ENCODE measurements at regions not wholly inside any gene's neighbourhood (a gene's known extent, or its start where the extent isn't known, plus 50 kb on each side); places are given as distances from the start of the nearest gene placed in this dataset.

DNA sequence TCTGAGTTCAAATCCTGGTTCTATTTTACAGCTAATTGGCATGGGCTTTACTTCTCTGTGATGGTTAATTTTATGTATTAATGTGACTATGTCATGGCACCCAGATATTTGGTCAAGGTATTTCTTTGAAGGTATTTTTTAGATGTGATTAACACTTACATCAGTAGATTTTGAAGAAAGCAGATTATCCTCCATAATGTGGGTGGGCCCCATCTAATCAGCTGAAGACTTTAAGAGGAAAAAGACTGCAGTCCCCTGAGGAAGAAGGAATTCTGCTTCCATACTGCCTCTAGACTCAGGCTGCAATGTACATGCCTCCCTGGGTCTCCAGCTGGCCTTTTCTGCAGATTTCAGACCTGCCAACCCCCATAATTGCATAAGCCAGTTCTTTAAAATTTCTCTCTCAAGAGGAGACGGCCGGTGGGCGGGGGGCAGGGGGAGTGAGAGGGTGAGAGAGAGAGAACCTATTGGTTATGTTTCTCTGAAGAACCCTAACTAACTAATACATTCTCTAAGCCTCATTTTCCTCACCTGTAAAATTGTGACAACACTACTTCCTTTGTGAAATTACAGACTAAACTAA, 338.2 kb upstream of the PRDM1 start:
- Histone ChIP-seq H3K9me3 (no peaks in the 10 kb centered on the region), H3K27ac (no peak overlapping the region), H3K4me3 (no peak overlapping the region), H3K27me3 (no peaks in the 10 kb centered on the region), H3K4me1 (no peaks in the 10 kb centered on the region), H3K36me3 (ENCODE audit: low read depth, missing control alignments) (no peaks in the 10 kb centered on the region)
- DNase-seq, result no peak
- TF ChIP-seq, protein P1, sequence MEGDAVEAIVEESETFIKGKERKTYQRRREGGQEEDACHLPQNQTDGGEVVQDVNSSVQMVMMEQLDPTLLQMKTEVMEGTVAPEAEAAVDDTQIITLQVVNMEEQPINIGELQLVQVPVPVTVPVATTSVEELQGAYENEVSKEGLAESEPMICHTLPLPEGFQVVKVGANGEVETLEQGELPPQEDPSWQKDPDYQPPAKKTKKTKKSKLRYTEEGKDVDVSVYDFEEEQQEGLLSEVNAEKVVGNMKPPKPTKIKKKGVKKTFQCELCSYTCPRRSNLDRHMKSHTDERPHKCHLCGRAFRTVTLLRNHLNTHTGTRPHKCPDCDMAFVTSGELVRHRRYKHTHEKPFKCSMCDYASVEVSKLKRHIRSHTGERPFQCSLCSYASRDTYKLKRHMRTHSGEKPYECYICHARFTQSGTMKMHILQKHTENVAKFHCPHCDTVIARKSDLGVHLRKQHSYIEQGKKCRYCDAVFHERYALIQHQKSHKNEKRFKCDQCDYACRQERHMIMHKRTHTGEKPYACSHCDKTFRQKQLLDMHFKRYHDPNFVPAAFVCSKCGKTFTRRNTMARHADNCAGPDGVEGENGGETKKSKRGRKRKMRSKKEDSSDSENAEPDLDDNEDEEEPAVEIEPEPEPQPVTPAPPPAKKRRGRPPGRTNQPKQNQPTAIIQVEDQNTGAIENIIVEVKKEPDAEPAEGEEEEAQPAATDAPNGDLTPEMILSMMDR (IDR thresholded peaks at IDR 0.05), result no peak
- TF ChIP-seq POLR2A (IDR thresholded peaks at IDR 0.05), result no peak
- 83 to 84% methylated on average over 3 of the region's 3 CpGs for WGBS, 2 donors
- intact Hi-C loops (cut with DNase I; ENCODE audit: low total_unique reads), result no loop called here

DNA sequence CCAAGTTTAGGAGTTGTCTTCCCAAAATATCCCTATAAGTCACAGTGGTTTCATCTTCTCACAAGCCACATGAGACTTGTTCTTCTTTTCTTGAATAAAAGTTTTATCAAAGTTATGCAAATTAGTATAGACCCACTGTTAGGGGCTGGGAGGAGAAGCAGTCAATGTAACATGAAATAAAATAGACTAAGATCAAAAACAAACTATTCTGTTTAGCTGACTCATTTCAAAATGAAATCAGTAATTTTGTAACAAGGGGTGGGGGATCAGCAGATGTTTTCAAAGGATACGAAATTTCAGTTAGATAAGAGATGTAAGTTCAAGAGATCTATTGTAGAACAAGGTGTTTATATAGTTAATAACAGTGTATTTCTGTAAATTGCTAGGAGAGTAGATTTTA, 339.6 kb upstream of the PRDM1 start:
- Histone ChIP-seq H3K27me3 (no peaks in the 10 kb centered on the region), H3K4me1 (no peaks in the 10 kb centered on the region), H3K27ac (no peak overlapping the region), H3K9me3 (no peaks in the 10 kb centered on the region), H3K36me3 (ENCODE audit: low read depth, missing control alignments) (no peaks in the 10 kb centered on the region), H3K4me3 (no peak overlapping the region)
- TF ChIP-seq, protein P1 (IDR thresholded peaks at IDR 0.05), result no peak
- TF ChIP-seq POLR2A (IDR thresholded peaks at IDR 0.05), result no peak
- intact Hi-C loops (cut with DNase I; ENCODE audit: low total_unique reads), result no loop called here
- 55 to 60% methylated on average over 1 of the region's 1 CpG for WGBS, 2 donors
- no peak for DNase-seq

DNA sequence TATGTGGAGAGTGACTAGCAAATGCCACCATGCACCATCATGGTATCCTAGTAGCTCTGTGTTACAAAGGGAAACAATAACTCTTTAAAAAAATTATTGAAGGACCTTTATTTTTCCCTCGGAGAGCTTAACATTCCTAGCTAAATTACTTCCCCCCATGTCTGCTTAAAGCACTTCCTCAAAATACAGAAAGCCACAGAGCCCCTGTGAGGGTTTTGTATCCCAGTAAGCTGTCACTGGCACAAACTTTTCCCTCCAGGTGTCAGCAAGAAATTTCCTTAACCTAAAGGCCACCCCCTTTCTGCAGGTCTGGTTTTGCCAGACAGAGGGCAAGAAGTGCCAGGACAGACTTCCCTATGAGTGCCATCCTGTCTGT, 340.0 kb upstream of the PRDM1 start:
- no peak overlapping the region for H3K4me3 ChIP-seq
- H3K27ac ChIP-seq, result no peak overlapping the region
- intact Hi-C loops (cut with DNase I; ENCODE audit: low total_unique reads), result no loop called here
- DNase-seq, result no peak
- TF ChIP-seq, protein P1 (IDR thresholded peaks at IDR 0.05), result no peak
- no peak for TF ChIP-seq POLR2A (IDR thresholded peaks at IDR 0.05)
- no peaks in the 10 kb centered on the region for H3K36me3 ChIP-seq (ENCODE audit: low read depth, missing control alignments)
- H3K4me1 ChIP-seq, result no peaks in the 10 kb centered on the region
- H3K9me3 ChIP-seq, result no peaks in the 10 kb centered on the region
- no peaks in the 10 kb centered on the region for H3K27me3 ChIP-seq
- WGBS, 2 donors, result 44 to 51% methylated on average over 1 of the region's 1 CpG

DNA sequence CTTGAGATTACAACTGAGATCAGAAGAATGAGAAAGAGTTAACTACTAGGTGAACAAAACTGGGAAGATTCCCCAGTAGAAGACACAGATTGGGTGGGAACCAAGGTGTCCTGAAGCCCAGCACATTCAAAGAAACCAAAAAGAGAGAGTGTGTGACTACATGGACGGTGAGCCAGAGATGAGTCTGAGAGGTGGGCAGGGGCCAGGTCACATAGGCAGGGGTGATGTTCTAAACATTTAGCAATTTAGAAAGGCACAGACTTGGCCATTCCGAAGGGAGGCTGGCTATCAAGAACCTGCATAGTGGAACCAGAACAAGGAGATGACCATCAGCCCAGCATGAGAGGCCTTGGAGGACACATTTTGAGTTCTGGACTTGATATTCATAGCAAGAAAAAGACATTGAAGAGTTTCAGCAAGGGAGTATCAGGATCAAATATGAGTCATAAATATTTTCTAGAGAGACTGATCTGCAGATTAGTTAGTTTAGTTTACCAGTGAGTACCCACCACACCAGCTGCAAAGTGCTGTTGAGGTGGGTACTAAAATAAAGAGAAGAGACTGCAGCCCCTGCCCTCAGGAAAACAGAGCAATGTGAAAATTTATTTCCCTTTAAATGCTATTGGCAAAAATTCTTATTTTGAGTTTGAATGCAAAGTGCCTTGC, 340.5 kb upstream of the PRDM1 start:
- no peak overlapping the region for H3K4me3 ChIP-seq
- no peak for DNase-seq
- no peaks in the 10 kb centered on the region for H3K9me3 ChIP-seq
- TF ChIP-seq POLR2A (IDR thresholded peaks at IDR 0.05), result no peak
- TF ChIP-seq, protein P1 (IDR thresholded peaks at IDR 0.05), result no peak
- no peaks in the 10 kb centered on the region for H3K4me1 ChIP-seq
- no peaks in the 10 kb centered on the region for H3K27me3 ChIP-seq
- intact Hi-C loops (cut with DNase I; ENCODE audit: low total_unique reads), result no loop called here
- WGBS, 2 donors, result 87 to 95% methylated on average over 2 of the region's 2 CpGs
- H3K36me3 ChIP-seq (ENCODE audit: low read depth, missing control alignments), result no peaks in the 10 kb centered on the region
- no peak overlapping the region for H3K27ac ChIP-seq

DNA sequence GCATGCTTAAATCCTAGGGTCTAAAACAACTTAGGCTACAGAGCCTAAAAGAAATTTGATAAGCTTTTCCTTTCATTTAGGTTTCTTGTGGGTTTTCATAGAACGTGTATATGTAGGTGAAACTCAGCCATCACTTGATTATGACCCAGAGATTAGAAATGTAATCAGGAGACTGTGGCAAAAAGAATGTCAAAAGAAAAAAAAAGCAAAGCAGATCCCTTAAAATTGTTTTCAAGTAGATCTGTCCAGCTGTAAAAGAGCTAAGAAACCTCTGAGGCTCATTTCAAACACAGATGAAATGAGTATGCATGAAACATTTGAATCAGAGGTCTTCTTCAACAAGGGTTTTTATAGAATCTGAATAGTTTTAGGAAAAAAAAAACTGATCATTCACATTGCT, 341.3 kb upstream of the PRDM1 start:
- TF ChIP-seq, protein P1 (IDR thresholded peaks at IDR 0.05), result no peak
- TF ChIP-seq POLR2A (IDR thresholded peaks at IDR 0.05), result no peak
- intact Hi-C loops (cut with DNase I; ENCODE audit: low total_unique reads), result no loop called here
- Histone ChIP-seq H3K27me3 (no peaks in the 10 kb centered on the region), H3K9me3 (no peaks in the 10 kb centered on the region), H3K4me3 (no peak overlapping the region), H3K36me3 (ENCODE audit: low read depth, missing control alignments) (no peaks in the 10 kb centered on the region), H3K27ac (no peak overlapping the region), H3K4me1 (no peaks in the 10 kb centered on the region)
- 80 to 89% methylated on average over 1 of the region's 1 CpG for WGBS, 2 donors
- no peak for DNase-seq

Measured in testis (tissue), 2 donors.